HCT116 (cell line): ENCODE measurements at regions not wholly inside any gene's neighbourhood (a gene's known extent, or its start where the extent isn't known, plus 50 kb on each side); places are given as distances from the start of the nearest gene placed in this dataset.
"Not testable (repeated sequence)": the region's sequence is repeated elsewhere in the genome, so short reads cannot be mapped to it uniquely, and the experiment has no call there.

Experiments used
- ATAC-seq: fragments of 200-7000 bp; cut with Tn5 transposase; 2 replicates; pipeline ENCODE4 v1.9.1; 2020; ENCODE audit warnings: mild to moderate bottlenecking, moderate library complexity
- BruUV-seq: library from RNA; stranded (reverse); fragments of 400-500 nt; replicated peaks from 2 replicates; lab custom pipeline; 2021; lab: Mats Ljungman, UMichigan
- CTCF ChIA-PET: fragments of 300-600 bp; sonication (Branson Sonifier 250); formaldehyde crosslinking; loops from one replicate; lab custom pipeline; 2021; ENCODE audit warnings: antibody characterized with exemption; lab: Charles Lee
- POLR2A ChIA-PET: fragments of 300-600, 350-600 bp; sonication (Branson Sonifier 250); formaldehyde crosslinking; loops from one replicate; lab custom pipeline; 2021; ENCODE audit warnings: antibody characterized with exemption; lab: Charles Lee
- RAD21 ChIA-PET, 2 experiments: fragments of 300-600 bp; sonication (Branson Sonifier 250); formaldehyde crosslinking; loops; one replicate each; lab custom pipeline; 2023; ENCODE audit warnings: low total read pairs in 2 of 2; ENCODE audit not compliant: uncharacterized antibody in 2 of 2, unreplicated experiment in 2 of 2, low non-redundant PET in 1 of 2; lab: Charles Lee
- DNase-seq: peaks from one replicate; pipeline ENCODE4 v3.0.0-alpha.2; 2010; ENCODE audit warnings: low read depth, low spot score
- H2AFZ ChIP-seq: fragments of 200-600 bp; shearing (Covaris generic), sonication (generic); 2 replicates; pipeline ENCODE4 v1.6.1; 2017; ENCODE audit warnings: low read depth, mixed run types, mixed read lengths, antibody characterized with exemption, low read length; ENCODE audit not compliant: poor library complexity, severe bottlenecking
- H3K27ac ChIP-seq: 2 replicates; pipeline ENCODE4 v1.5.1; 2012; ENCODE audit warnings: low read depth, low read length
- H3K27me3 ChIP-seq: fragments of 200-600 bp; sonication (generic); 2 replicates; pipeline ENCODE4 v1.6.1; 2016; ENCODE audit warnings: mixed run types, low read length, mixed read lengths; ENCODE audit not compliant: insufficient read depth
- H3K36me3 ChIP-seq, 2 experiments: fragments of 200-500 bp in 1 of 2; fragments of 200-600 bp in 1 of 2; sonication (Bioruptor generic) in 1 of 2; sonication (generic) in 1 of 2; 2 replicates each; pipeline versions ENCODE4 v1.5.1 to v1.6.1; 2014 to 2016; ENCODE audit warnings: low read length in 2 of 2, inconsistent platforms in 1 of 2, mixed read lengths in 1 of 2, mixed run types in 1 of 2; ENCODE audit not compliant: insufficient read depth in 2 of 2, control insufficient read depth in 1 of 2
- H3K4me1 ChIP-seq, 2 experiments: fragments of 200-600 bp in 1 of 2; sonication (generic) in 1 of 2; 2 replicates each; pipeline versions ENCODE4 v1.5.1 to v1.6.1; 2012 to 2017; ENCODE audit warnings: low read length in 2 of 2, inconsistent platforms in 1 of 2, mild to moderate bottlenecking in 1 of 2, mixed read lengths in 1 of 2, mixed run types in 1 of 2, moderate library complexity in 1 of 2; ENCODE audit not compliant: insufficient read depth in 2 of 2, control insufficient read depth in 1 of 2
- H3K4me2 ChIP-seq: fragments of 200-600 bp; sonication (generic); 2 replicates; pipeline ENCODE4 v1.6.1; 2017; ENCODE audit warnings: mixed run types, low read length, mixed read lengths
- H3K4me3 ChIP-seq, 2 experiments: fragments of 200-600 bp in 1 of 2; sonication (generic) in 1 of 2; replicated peaks in 1 of 2; 2 replicates each; pipeline ENCODE4 v1.5.1; 2011 to 2016; ENCODE audit warnings: low read length in 2 of 2, control low read depth in 1 of 2, low read depth in 1 of 2, mild to moderate bottlenecking in 1 of 2, mixed read lengths in 1 of 2, mixed run types in 1 of 2
- H3K79me2 ChIP-seq: fragments of 200-600 bp; sonication (generic); 2 replicates; pipeline ENCODE4 v1.6.1; 2017; ENCODE audit warnings: mild to moderate bottlenecking, mixed run types, low read length, moderate library complexity, mixed read lengths; ENCODE audit not compliant: insufficient read depth
- H3K9ac ChIP-seq: fragments of 200-600 bp; sonication (generic); 2 replicates; pipeline ENCODE4 v1.6.1; 2016; ENCODE audit warnings: low read length, mixed read lengths
- H3K9me2 ChIP-seq: fragments of 200-600 bp; sonication (generic), shearing (Covaris generic); 2 replicates; pipeline ENCODE4 v1.6.1; 2017; ENCODE audit warnings: mixed run types, mild to moderate bottlenecking, moderate library complexity; ENCODE audit not compliant: insufficient read depth
- H3K9me3 ChIP-seq, 2 experiments: fragments of 200-500 bp in 1 of 2; fragments of 200-600 bp in 1 of 2; sonication (Bioruptor generic) in 1 of 2; sonication (generic) in 1 of 2; 2 replicates each; pipeline ENCODE4 v1.6.1; 2014 to 2017; ENCODE audit warnings: low read length in 2 of 2, mixed read lengths in 2 of 2, inconsistent platforms in 1 of 2, low read depth in 1 of 2, mild to moderate bottlenecking in 1 of 2, mixed run types in 1 of 2, moderate library complexity in 1 of 2; ENCODE audit not compliant: control insufficient read depth in 1 of 2, insufficient read depth in 1 of 2
- H4K20me1 ChIP-seq: fragments of 200-600 bp; sonication (generic), shearing (Covaris generic); 2 replicates; pipeline ENCODE4 v1.6.1; 2017; ENCODE audit warnings: mixed run types, mild to moderate bottlenecking, moderate library complexity; ENCODE audit not compliant: insufficient read depth
- ATF3 ChIP-seq: IDR thresholded peaks from 2 replicates; pipeline ENCODE4 v1.6.1; 2012
- CEBPB ChIP-seq: IDR thresholded peaks from 2 replicates; pipeline ENCODE4 v1.6.1; 2012; ENCODE audit warnings: low read depth
- EGR1 ChIP-seq: IDR thresholded peaks from 2 replicates; pipeline ENCODE4 v1.6.1; 2012; ENCODE audit warnings: low read depth
- FOSL1 ChIP-seq: IDR thresholded peaks from 2 replicates; pipeline ENCODE4 v1.6.1; 2012; ENCODE audit warnings: low read depth
- MAX ChIP-seq: IDR thresholded peaks from 2 replicates; pipeline ENCODE4 v1.6.1; 2012
- POLR2AphosphoS5 ChIP-seq: IDR thresholded peaks from 2 replicates; pipeline ENCODE4 v1.6.1; 2011; ENCODE audit warnings: mild to moderate bottlenecking, low read depth, low read length, moderate library complexity
- YY1 ChIP-seq: IDR thresholded peaks from 2 replicates; pipeline ENCODE4 v1.6.1; 2011; ENCODE audit warnings: low read length, low read depth, moderate library complexity, mild to moderate bottlenecking; ENCODE audit not compliant: insufficient replicate concordance; ENCODE audit errors: extremely low read depth
- ZBTB33 ChIP-seq: IDR thresholded peaks from 2 replicates; pipeline ENCODE4 v1.6.1; 2011; ENCODE audit warnings: mild to moderate bottlenecking, low read length, moderate library complexity; ENCODE audit not compliant: insufficient replicate concordance; ENCODE audit errors: extremely low read depth
- intact Hi-C: fragments of 100-400 bp; cut with micrococcal nuclease; formaldehyde crosslinking; loops from 2 replicates; pipeline ENCODE4 v1.10.0; 2022

- no peak for ATAC-seq
- intact Hi-C loops, result no loop called here
- ChIA-PET POLR2A (no interaction called here), RAD21 (no interaction called here)
- no peak overlapping the region for H2AFZ ChIP-seq
- no peaks in the 10 kb centered on the region for H3K79me2 ChIP-seq
- H3K9ac ChIP-seq, result no peak overlapping the region
- H3K27me3 ChIP-seq, result no peaks in the 10 kb centered on the region
- no peaks in the 10 kb centered on the region for H3K4me1 ChIP-seq
- H3K27ac ChIP-seq, result no peak overlapping the region
- no peak for TF ChIP-seq MAX
- no peak for TF ChIP-seq POLR2AphosphoS5
- TF ChIP-seq FOSL1, result no peak
- TF ChIP-seq EGR1, result no peak
- no peak for TF ChIP-seq CEBPB
- TF ChIP-seq YY1, result no peak
- TF ChIP-seq ZBTB33, result no peak
- no peak for TF ChIP-seq ATF3
- TF ChIP-seq, all 23 proteins: peak for 0
- Histone ChIP-seq H4K20me1 (no peaks in the 10 kb centered on the region), H3K9me3 (peaks cover 0 to 4% of the 10 kb centered on the region in 2 experiments; a peak in 2 of 4 replicates), H3K4me3 (no peak overlapping the region), H3K9me2 (no peaks in the 10 kb centered on the region), H3K36me3 (no peaks in the 10 kb centered on the region), H3K4me2 (no peak overlapping the region)
- CTCF ChIA-PET, result no interaction called here
- no peak for DNase-seq
- BruUV-seq, result no TSS peak
Measured at GRCh38 chr10:65284495-65285041, 1641.3 kb upstream of the LRRTM3 start.

GRCh38 chr10:65285726-65286125 lies 1640.1 kb upstream of the LRRTM3 start:
- H3K27me3 ChIP-seq, RAD21 ChIA-PET, POLR2A ChIA-PET, DNase-seq, intact Hi-C loops, H3K9me3 ChIP-seq, H2AFZ ChIP-seq, H3K4me1 ChIP-seq, BruUV-seq, H3K4me3 ChIP-seq, CTCF ChIA-PET, H3K79me2 ChIP-seq, H3K9ac ChIP-seq, H3K9me2 ChIP-seq, H3K36me3 ChIP-seq, H3K27ac ChIP-seq, H4K20me1 ChIP-seq, ATAC-seq, H3K4me2 ChIP-seq: not testable (repeated sequence)
